ENCODE measurements at regions not wholly inside any gene's neighbourhood (a gene's known extent, or its start where the extent isn't known, plus 50 kb on each side); places are given as distances from the start of the nearest gene placed in this dataset.

GRCh38 chr7:17593819-17594419 lies 295.5 kb downstream of the AHR start:
- TF ChIP-seq CTCF (IDR thresholded peaks at IDR 0.05) (no peak), POLR2A (IDR thresholded peaks at IDR 0.05) (no peak)
